Activated T-cell treated with anti-CD3 and anti-CD28 coated beads, Interleukin-2, amount 50 U/mL, for 24 hours (primary cell): ENCODE measurements at regions not wholly inside any gene's neighbourhood (a gene's known extent, or its start where the extent isn't known, plus 50 kb on each side); places are given as distances from the start of the nearest gene placed in this dataset.

Source experiments
- DNase-seq: peaks from one replicate; pipeline ENCODE4 v3.0.0-alpha.2; 2020
- H3K27ac Mint-ChIP-seq: 2 replicates; pipeline ENCODE4 v1.8.0; 2020; ENCODE audit warnings: mild to moderate bottlenecking, mixed read lengths
- H3K27me3 Mint-ChIP-seq: 2 replicates; pipeline ENCODE4 v1.8.0; 2020; ENCODE audit warnings: mixed read lengths
- H3K36me3 Mint-ChIP-seq: 2 replicates; pipeline ENCODE4 v1.8.0; 2020; ENCODE audit warnings: low read depth, mixed read lengths
- H3K4me1 Mint-ChIP-seq: 2 replicates; pipeline ENCODE4 v1.8.0; 2020; ENCODE audit warnings: low read depth, mixed read lengths
- H3K4me3 Mint-ChIP-seq: 2 replicates; pipeline ENCODE4 v1.8.0; 2020; ENCODE audit warnings: mild to moderate bottlenecking, moderate library complexity, mixed read lengths
- H3K9me3 Mint-ChIP-seq: 2 replicates; pipeline ENCODE4 v1.8.0; 2020; ENCODE audit warnings: mixed read lengths

DNA sequence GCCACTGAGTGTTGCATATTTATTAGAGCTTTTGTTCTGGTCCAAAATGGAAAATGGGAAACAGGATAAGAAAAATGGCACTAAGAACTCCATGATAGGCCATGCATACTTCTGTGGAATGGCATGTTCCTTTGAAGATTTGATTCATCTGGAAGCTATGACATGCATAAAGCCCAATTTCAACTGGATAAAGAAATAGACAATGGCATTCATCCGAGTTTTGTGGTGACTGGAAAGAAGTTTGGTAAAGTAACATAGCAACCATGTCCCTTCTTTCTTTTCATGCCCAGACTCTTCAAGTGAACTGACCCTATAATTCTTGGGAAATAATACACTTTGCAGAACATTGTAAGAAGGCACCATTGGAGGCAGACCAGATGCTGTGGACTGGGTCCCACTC lies 368.4 kb upstream of the IL12A start:
- H3K36me3 Mint-ChIP-seq = no peaks in the 10 kb centered on the region
- no peaks in the 10 kb centered on the region for H3K4me1 Mint-ChIP-seq
- H3K4me3 Mint-ChIP-seq = no peak overlapping the region
- H3K27ac Mint-ChIP-seq = no peak overlapping the region
- H3K9me3 Mint-ChIP-seq = peaks cover 4% of the 10 kb centered on the region
- DNase-seq = no peak
- H3K27me3 Mint-ChIP-seq = no peaks in the 10 kb centered on the region

DNA sequence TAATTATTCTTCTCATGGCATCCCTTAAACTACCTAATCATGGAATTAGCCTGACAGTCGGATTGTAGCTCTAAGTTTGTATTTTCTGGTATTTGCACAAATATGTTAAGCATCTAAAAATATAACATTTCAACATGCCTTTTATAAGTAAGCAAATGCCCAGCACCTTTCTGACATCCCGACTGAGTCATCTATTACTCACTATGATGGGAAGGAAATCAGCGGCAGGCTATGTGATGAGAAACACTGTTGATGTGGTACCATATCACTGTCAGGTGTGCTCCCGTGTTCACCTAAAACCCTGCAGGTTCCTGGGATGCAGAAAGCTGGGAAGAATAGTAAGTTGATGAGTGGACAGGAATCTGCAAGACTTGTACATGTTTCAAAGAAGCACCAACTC lies 367.8 kb upstream of the IL12A start:
- H3K4me1 Mint-ChIP-seq = no peaks in the 10 kb centered on the region
- H3K27ac Mint-ChIP-seq = no peak overlapping the region
- no peak for DNase-seq
- peaks cover 4% of the 10 kb centered on the region for H3K9me3 Mint-ChIP-seq
- H3K36me3 Mint-ChIP-seq = no peaks in the 10 kb centered on the region
- no peaks in the 10 kb centered on the region for H3K27me3 Mint-ChIP-seq
- H3K4me3 Mint-ChIP-seq = no peak overlapping the region

DNA sequence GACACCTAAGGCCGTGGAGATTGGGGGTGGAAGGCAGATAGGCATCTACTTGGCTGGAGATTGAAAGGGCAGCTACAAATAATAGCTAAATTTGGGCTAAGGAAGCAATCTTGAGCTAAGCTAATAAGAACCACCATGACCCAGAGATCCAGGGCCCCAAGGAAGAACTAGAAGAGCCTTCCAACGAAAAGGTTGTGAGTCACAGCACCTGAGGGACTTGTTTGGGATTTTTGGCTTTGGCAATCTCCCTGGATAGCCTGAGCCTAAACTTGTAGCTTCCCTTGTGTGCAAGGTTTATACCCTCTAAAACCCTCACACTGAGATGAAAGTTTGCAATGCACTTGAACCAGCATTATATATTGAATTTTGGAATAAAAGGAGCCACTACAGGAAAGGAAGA lies 364.0 kb upstream of the IL12A start:
- Mint-ChIP-seq H3K27ac (no peak overlapping the region), H3K4me3 (no peak overlapping the region), H3K9me3 (no peaks in the 10 kb centered on the region), H3K4me1 (no peaks in the 10 kb centered on the region), H3K27me3 (no peaks in the 10 kb centered on the region), H3K36me3 (no peaks in the 10 kb centered on the region)
- DNase-seq = no peak

DNA sequence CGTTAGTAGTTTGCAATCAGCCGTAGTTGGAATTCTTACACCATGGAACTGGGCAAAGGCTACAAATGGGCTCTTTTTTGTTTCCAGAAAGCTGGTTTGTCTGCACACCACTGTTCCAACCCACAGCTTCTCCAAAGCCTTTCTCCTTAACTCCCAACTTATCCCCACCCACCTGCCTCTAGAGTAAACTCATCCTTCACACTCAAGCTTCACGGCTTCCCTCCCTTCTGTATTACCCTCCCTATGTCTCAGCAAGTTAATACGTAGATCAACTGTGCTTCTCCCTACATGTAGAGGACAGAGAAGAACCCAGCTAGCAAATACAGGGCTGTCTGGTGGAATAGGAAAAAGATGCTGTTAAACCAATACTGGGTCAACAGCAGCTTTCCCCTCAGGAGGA lies 363.0 kb upstream of the IL12A start:
- no peaks in the 10 kb centered on the region for H3K9me3 Mint-ChIP-seq
- H3K36me3 Mint-ChIP-seq = no peaks in the 10 kb centered on the region
- no peaks in the 10 kb centered on the region for H3K4me1 Mint-ChIP-seq
- H3K27me3 Mint-ChIP-seq = no peaks in the 10 kb centered on the region
- no peak overlapping the region for H3K4me3 Mint-ChIP-seq
- DNase-seq = no peak
- H3K27ac Mint-ChIP-seq = no peak overlapping the region

DNA sequence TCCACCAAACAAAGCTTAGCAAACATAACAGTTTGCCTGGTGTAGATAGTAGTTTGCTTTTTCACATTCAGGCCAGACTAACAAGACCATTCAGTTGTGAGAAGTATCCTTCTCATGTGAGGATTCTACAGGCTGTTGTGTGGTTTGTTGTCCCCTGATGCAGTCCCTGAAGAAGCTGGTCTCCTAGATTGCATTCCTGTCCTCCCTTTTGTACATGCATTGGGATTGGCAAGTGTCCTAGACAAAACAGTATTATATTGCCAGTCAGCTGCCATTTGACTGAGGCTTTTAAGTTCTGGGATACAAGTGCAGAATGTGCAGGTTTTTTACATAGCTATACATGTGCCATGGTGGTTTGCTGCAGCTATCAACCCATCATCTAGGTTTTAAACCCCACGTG lies 362.0 kb upstream of the IL12A start:
- H3K27me3 Mint-ChIP-seq = no peaks in the 10 kb centered on the region
- H3K4me3 Mint-ChIP-seq = no peak overlapping the region
- no peak overlapping the region for H3K27ac Mint-ChIP-seq
- H3K4me1 Mint-ChIP-seq = no peaks in the 10 kb centered on the region
- no peak for DNase-seq
- H3K9me3 Mint-ChIP-seq = no peaks in the 10 kb centered on the region
- no peaks in the 10 kb centered on the region for H3K36me3 Mint-ChIP-seq

DNA sequence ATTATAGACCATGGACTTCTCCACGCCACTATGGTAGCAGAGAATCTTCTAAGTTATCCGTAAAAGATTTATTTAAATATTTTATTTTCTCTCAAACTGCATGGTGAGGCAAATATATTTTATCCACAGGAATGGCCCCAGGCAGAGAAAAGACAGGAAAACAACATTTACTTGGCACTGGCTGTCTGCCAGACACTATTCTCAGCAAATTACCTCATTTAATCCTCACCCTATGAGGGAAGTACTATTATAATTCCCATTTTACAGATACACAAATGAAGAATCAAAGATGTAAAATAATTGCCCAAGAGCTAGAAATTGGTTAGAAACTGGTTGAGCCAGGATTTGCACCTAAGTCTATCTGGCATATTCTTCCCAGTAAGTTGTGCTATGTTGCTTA lies 361.4 kb upstream of the IL12A start:
- no peaks in the 10 kb centered on the region for H3K27me3 Mint-ChIP-seq
- H3K27ac Mint-ChIP-seq = no peak overlapping the region
- no peak overlapping the region for H3K4me3 Mint-ChIP-seq
- no peaks in the 10 kb centered on the region for H3K4me1 Mint-ChIP-seq
- H3K9me3 Mint-ChIP-seq = no peaks in the 10 kb centered on the region
- DNase-seq = no peak
- no peaks in the 10 kb centered on the region for H3K36me3 Mint-ChIP-seq

DNA sequence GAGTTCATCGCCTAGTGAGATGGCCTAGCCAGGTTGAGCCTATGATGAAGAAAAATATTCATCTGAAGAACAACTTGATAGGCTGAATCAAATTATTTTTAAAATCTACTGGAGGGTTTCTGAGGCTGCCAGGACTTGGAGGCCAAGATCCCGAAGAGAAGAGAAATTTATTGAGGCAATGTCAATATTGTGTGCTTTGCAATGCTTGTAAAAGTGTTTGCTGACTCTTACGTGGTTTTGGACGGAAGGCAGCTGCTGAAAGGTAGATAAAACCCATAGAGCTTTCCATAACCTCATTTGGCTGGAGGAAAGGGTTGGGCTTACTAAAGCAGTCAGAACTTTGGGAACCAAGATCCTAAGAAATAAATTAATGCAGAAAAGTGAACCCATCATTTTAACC lies 361.0 kb upstream of the IL12A start:
- no peak overlapping the region for H3K4me3 Mint-ChIP-seq
- DNase-seq = no peak
- no peaks in the 10 kb centered on the region for H3K9me3 Mint-ChIP-seq
- no peak overlapping the region for H3K27ac Mint-ChIP-seq
- H3K4me1 Mint-ChIP-seq = no peaks in the 10 kb centered on the region
- H3K27me3 Mint-ChIP-seq = no peaks in the 10 kb centered on the region
- no peaks in the 10 kb centered on the region for H3K36me3 Mint-ChIP-seq

DNA sequence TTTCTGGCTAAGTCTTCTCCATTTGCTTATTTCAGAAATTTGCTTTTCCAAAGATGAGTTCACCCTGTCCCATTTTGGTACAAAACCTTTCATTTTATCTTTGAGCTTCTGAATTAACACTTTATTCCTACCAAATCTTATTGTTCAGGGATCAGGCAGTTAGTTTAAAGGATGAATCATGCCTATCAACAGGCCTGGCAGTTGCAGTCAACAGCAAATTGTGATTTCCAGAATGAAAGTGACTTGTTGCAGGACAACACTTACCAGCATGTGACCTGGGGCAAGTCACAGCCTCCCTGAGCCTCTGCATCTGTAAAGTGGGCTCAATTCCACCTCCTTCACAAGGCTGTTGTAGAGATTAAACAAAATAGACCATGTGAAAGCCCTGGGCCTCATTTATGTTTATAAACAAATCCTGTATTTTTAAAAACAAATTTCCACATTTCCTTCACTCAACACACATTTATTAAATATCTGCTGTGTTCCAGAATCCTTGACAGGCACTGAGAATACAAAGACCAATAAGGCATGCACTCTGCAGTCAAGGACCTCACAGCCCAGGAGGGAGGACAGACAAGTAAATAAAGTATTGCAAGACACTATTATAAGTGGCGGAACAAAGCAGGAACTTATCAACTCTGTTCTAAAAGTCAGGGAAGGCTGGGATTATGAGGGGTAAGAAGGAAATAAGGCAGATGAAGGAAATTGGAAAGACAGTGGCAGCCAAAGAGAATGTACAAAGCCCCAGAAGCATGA lies 359.1 kb upstream of the IL12A start:
- no peak for DNase-seq
- Mint-ChIP-seq H3K27me3 (no peaks in the 10 kb centered on the region), H3K9me3 (no peaks in the 10 kb centered on the region), H3K36me3 (no peaks in the 10 kb centered on the region), H3K4me1 (no peaks in the 10 kb centered on the region), H3K4me3 (no peak overlapping the region), H3K27ac (no peak overlapping the region)

DNA sequence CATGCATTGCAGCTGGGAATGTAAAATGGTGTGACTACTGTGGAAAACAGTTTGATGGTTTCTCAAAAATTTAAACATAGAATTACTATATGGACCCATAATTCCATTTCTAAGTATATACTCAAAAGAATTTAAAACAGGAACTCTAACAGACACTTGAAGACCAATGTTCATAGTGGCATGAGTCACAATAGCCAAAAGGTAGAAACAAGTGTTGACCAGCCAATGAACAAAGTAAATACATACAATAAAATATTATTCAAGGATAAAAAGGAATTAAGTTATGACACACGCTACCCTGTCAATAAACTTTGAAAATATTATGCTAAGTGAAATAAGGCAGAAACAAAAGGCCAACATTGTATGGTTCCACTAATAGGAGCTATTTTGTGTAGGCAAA lies 357.4 kb upstream of the IL12A start:
- H3K4me1 Mint-ChIP-seq = no peaks in the 10 kb centered on the region
- H3K27me3 Mint-ChIP-seq = no peaks in the 10 kb centered on the region

DNA sequence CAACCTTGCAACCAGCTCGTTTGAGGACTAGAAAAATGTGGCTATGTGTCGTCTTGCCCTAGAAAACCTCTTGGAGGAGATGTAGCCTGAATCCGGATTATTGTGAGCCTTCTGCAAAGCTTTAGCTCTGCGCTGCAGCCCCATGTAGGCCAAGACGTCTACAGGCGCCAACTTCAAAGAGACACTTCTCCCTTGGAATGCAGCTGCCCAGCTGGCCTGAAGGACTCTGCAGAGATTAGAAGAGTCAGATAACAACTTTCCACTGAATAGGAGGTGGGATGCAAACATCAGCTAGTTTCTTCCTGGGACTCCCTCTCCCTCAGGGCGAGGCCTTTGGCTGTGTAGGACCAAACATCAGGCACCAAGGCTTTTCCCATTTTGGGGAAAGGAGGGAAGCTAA lies 356.5 kb upstream of the IL12A start:
- no peak for DNase-seq
- H3K4me3 Mint-ChIP-seq = no peak overlapping the region
- no peaks in the 10 kb centered on the region for H3K9me3 Mint-ChIP-seq
- no peak overlapping the region for H3K27ac Mint-ChIP-seq
- H3K4me1 Mint-ChIP-seq = no peaks in the 10 kb centered on the region
- no peaks in the 10 kb centered on the region for H3K27me3 Mint-ChIP-seq
- H3K36me3 Mint-ChIP-seq = no peaks in the 10 kb centered on the region

More for the DNA sequence above, 357.4 kb upstream of the IL12A start:
- Mint-ChIP-seq H3K9me3 (no peaks in the 10 kb centered on the region), H3K36me3 (no peaks in the 10 kb centered on the region), H3K27ac (no peak overlapping the region), H3K4me3 (no peak overlapping the region)
- DNase-seq = no peak

DNA sequence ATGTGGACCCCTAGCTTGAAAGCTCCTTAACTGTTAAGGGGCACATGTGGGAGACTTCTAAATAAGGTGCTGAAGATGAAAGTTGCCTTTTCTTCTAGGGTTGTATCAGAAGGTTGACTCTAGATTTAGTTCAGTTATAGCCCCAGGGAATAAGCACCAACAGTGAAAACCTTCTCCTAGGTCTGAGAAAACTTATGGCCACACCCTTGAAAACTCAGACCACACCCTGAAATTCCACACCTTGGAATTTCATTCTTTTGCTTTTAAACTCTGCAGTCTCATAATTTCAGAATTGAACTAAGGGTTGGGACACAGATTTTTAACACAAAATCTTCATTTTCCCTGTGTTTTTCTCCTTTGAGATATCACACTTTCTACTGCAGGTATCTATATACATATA lies 355.8 kb upstream of the IL12A start:
- no peaks in the 10 kb centered on the region for H3K27me3 Mint-ChIP-seq
- H3K9me3 Mint-ChIP-seq = no peaks in the 10 kb centered on the region
- no peak overlapping the region for H3K27ac Mint-ChIP-seq
- DNase-seq = no peak
- no peaks in the 10 kb centered on the region for H3K4me1 Mint-ChIP-seq
- no peak overlapping the region for H3K4me3 Mint-ChIP-seq
- no peaks in the 10 kb centered on the region for H3K36me3 Mint-ChIP-seq

DNA sequence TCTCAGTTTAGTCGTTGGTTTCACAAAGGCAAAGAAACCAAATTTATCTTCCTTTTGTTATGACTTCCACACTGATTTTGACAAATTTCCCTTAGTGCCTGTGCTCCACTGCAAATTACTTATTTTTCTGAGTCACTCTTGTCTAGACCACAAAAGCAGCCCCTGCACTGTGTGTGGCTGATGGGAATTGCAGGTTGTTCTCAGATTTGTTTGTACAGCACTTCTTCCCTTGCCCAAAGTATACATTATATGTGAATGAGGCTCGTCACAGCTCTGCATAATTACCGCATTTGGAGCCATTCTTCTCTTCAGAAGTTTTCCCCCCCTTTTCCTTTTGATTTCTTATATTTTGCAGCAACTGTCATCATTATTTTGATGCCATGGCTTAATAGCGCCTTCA lies 354.2 kb upstream of the IL12A start:
- Mint-ChIP-seq H3K27ac (no peak overlapping the region), H3K36me3 (no peaks in the 10 kb centered on the region), H3K4me1 (no peaks in the 10 kb centered on the region), H3K4me3 (no peak overlapping the region), H3K27me3 (no peaks in the 10 kb centered on the region), H3K9me3 (no peaks in the 10 kb centered on the region)
- DNase-seq = no peak

DNA sequence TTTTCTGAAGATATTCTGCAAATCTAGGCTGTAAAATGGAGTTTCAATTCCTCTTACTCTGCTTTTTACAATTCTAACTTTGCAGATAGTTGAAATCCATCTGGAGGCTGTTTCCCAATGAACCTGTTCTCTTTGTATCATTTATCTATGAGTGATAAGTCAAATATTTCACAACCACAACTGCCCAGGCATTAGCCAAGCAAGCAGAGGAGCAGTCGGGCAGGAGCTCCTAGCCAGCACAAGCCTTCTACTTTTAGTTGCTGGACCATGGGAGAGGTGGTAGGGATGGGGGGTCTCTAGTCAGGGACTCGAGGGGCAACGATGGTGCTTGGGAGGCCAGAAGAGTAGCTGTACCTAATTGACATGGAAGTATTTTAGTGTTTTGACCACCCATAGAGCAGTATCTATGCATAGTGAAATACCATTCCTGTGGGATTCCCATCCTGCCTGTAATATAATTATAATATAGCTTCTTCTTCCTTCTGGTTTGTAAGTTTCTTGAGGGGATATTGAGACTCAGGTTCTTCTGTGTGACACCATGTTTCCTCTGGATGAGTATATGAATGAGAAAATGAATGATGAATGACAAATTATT lies 353.5 kb upstream of the IL12A start:
- Mint-ChIP-seq H3K27me3 (no peaks in the 10 kb centered on the region), H3K4me3 (no peak overlapping the region), H3K36me3 (no peaks in the 10 kb centered on the region), H3K9me3 (no peaks in the 10 kb centered on the region), H3K27ac (no peak overlapping the region), H3K4me1 (no peaks in the 10 kb centered on the region)
- no peak for DNase-seq

DNA sequence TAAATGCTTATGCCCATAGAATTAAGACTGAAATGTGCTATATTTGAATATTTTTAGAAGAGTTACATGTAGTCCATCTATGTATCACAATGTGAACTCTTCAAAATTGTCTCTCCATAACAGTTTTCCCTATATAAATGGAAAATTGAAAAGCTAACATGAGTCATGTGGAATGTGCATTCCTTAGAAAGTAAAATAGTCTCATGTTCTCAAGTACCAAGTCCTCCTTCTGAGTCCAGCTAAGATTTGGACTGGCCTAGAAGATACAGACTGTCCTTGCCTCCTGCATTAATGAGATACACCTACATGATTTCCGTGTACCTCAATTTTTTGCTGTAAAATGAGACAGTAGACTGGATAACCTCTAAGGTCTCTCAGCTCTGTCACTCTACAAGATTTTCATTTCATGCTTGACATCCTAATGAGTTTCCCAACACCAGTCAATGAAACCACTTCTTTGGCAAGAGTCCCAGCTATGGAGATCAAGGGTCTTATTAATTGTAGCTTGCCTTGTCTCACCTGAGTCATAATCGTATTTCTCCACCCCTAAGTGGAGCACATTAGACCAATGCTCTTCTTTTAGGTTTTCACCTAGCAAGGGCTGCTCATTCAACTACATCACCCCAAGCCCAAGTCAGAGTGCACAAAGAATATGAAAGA lies 350.6 kb upstream of the IL12A start:
- no peak for DNase-seq
- Mint-ChIP-seq H3K4me1 (no peaks in the 10 kb centered on the region), H3K36me3 (no peaks in the 10 kb centered on the region), H3K9me3 (no peaks in the 10 kb centered on the region), H3K27me3 (no peaks in the 10 kb centered on the region), H3K27ac (no peak overlapping the region), H3K4me3 (no peak overlapping the region)

DNA sequence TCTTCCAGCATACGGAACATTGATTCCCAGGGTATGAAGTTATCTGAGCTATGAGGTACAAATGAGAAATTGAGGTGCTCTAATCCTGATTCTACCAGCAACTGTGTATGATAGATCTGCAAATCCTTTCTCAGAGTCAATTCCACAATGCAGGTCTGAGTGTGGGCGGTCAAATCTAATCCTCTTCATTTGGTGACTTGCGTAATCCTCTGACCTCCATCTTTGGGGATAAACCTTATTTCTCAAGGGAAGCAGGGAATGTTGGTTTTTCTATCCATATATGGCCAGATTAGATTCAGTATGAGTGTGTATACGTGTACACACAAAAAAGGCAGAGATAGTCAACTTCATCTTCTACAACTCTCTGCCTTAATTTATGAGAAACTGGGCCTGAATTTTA lies 348.4 kb upstream of the IL12A start:
- no peak overlapping the region for H3K4me3 Mint-ChIP-seq
- H3K36me3 Mint-ChIP-seq = no peaks in the 10 kb centered on the region

More for the DNA sequence above, 348.4 kb upstream of the IL12A start:
- Mint-ChIP-seq H3K9me3 (no peaks in the 10 kb centered on the region), H3K4me1 (no peaks in the 10 kb centered on the region), H3K27me3 (no peaks in the 10 kb centered on the region), H3K27ac (no peak overlapping the region)
- DNase-seq = no peak
